IMR-90 (cell line): ENCODE measurements at regions not wholly inside any gene's neighbourhood (a gene's known extent, or its start where the extent isn't known, plus 50 kb on each side); places are given as distances from the start of the nearest gene placed in this dataset.

Experiments
- CEBPB ChIP-seq: IDR thresholded peaks from 2 replicates; pipeline ENCODE4 v1.6.1; 2012; ENCODE audit warnings: low read depth, low read length, improper control_type of control experiment
- MAFK ChIP-seq: IDR thresholded peaks from 2 replicates; pipeline ENCODE4 v1.6.1; 2012; ENCODE audit warnings: low read depth, low read length, improper control_type of control experiment
- POLR2A ChIP-seq: IDR thresholded peaks from 2 replicates; pipeline ENCODE4 v1.6.1; 2012; ENCODE audit warnings: mild to moderate bottlenecking, low read depth, low read length
- RAD21 ChIP-seq: IDR thresholded peaks from 2 replicates; pipeline ENCODE4 v1.6.1; 2012; ENCODE audit warnings: low read length, improper control_type of control experiment
- RFX5 ChIP-seq: IDR thresholded peaks from 2 replicates; pipeline ENCODE4 v1.8.0; 2012; ENCODE audit warnings: low read depth, mild to moderate bottlenecking, low read length, moderate library complexity
- TF ChIP-seq, protein P1 (sequence below): conservative IDR thresholded peaks from 2 replicates; pipeline ENCODE4 v1.5.1; 2012; ENCODE audit warnings: mild to moderate bottlenecking, low read depth, low read length, improper control_type of control experiment
- TF ChIP-seq, protein P2 (sequence below): fragments of 150-350 bp; IDR thresholded peaks from 2 replicates; pipeline ENCODE4 v1.6.1; 2017; ENCODE audit warnings: mild to moderate bottlenecking, antibody characterized with exemption, low read length, low read depth

DNA sequence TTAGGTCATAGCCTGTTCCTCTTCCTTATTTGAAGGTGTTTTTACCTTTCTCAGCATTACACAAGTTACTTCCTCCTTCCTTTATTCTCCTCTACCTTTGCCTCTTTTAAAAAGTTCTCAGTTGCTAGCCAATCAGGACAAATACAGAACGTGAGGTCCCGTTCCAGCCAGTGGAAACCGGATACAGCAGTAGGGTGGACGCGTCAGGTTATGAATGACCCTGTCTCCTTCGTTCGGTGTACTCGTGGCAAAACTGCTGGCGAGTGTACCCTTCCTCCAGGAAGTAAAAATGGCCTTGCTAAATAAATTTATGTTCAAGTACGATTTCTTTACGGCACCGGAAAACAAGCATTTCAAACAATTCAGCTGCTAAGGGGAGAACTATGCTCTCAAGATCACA, 77.0 kb upstream of the MLN start:
- TF ChIP-seq, protein P1, sequence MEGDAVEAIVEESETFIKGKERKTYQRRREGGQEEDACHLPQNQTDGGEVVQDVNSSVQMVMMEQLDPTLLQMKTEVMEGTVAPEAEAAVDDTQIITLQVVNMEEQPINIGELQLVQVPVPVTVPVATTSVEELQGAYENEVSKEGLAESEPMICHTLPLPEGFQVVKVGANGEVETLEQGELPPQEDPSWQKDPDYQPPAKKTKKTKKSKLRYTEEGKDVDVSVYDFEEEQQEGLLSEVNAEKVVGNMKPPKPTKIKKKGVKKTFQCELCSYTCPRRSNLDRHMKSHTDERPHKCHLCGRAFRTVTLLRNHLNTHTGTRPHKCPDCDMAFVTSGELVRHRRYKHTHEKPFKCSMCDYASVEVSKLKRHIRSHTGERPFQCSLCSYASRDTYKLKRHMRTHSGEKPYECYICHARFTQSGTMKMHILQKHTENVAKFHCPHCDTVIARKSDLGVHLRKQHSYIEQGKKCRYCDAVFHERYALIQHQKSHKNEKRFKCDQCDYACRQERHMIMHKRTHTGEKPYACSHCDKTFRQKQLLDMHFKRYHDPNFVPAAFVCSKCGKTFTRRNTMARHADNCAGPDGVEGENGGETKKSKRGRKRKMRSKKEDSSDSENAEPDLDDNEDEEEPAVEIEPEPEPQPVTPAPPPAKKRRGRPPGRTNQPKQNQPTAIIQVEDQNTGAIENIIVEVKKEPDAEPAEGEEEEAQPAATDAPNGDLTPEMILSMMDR, result no peak
- TF ChIP-seq POLR2A, result no peak
- TF ChIP-seq MAFK, result no peak
- TF ChIP-seq, protein P2, sequence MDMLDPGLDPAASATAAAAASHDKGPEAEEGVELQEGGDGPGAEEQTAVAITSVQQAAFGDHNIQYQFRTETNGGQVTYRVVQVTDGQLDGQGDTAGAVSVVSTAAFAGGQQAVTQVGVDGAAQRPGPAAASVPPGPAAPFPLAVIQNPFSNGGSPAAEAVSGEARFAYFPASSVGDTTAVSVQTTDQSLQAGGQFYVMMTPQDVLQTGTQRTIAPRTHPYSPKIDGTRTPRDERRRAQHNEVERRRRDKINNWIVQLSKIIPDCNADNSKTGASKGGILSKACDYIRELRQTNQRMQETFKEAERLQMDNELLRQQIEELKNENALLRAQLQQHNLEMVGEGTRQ, result no peak
- no peak for TF ChIP-seq CEBPB
- TF ChIP-seq RAD21, result no peak
- no peak for TF ChIP-seq RFX5
